Gastroesophageal sphincter (tissue), 3 donors: ENCODE measurements at regions not wholly inside any gene's neighbourhood (a gene's known extent, or its start where the extent isn't known, plus 50 kb on each side); places are given as distances from the start of the nearest gene placed in this dataset.

ENCODE experiments used
- POLR2A ChIP-seq, 2 donors: fragments of 450-650 bp; IDR thresholded peaks; one replicate each; pipeline ENCODE4 v1.6.1; 2017; ENCODE audit warnings: antibody characterized with exemption in 2 of 2, mild to moderate bottlenecking in 2 of 2, moderate library complexity in 1 of 2
- TF ChIP-seq, protein P1 (sequence below), 4 experiments: fragments of 200-600 bp in 2 of 4; fragments of 450-650 bp in 2 of 4; sonication (generic) in 1 of 4; IDR thresholded peaks; one replicate each; pipeline ENCODE4 v1.5.1; 2017 to 2019; ENCODE audit warnings: antibody characterized with exemption in 4 of 4, mild to moderate bottlenecking in 2 of 4, moderate library complexity in 2 of 4

DNA sequence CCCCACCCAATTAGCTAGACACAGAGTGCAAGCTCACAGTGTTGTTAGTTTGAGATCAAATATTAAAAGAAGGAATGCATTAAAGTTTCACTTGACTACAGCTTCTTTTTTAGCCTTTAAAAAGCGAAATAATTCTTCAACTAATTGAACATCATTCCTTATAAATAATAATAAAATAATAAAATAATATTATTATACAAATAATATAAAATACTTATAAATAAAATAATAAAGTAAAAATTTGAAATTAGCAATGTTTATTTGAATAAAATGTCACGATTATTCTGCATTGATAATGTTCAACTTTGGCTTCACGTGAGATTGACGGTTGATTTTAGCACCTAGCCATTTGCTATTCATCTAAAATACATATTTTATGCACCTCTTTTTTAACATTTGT is 819.3 kb downstream of the FRK start:
- TF ChIP-seq, protein P1, sequence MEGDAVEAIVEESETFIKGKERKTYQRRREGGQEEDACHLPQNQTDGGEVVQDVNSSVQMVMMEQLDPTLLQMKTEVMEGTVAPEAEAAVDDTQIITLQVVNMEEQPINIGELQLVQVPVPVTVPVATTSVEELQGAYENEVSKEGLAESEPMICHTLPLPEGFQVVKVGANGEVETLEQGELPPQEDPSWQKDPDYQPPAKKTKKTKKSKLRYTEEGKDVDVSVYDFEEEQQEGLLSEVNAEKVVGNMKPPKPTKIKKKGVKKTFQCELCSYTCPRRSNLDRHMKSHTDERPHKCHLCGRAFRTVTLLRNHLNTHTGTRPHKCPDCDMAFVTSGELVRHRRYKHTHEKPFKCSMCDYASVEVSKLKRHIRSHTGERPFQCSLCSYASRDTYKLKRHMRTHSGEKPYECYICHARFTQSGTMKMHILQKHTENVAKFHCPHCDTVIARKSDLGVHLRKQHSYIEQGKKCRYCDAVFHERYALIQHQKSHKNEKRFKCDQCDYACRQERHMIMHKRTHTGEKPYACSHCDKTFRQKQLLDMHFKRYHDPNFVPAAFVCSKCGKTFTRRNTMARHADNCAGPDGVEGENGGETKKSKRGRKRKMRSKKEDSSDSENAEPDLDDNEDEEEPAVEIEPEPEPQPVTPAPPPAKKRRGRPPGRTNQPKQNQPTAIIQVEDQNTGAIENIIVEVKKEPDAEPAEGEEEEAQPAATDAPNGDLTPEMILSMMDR (IDR thresholded peaks at IDR 0.05), result no peak
- TF ChIP-seq POLR2A (IDR thresholded peaks at IDR 0.05), result no peak
